ENCODE measurements at regions not wholly inside any gene's neighbourhood (a gene's known extent, or its start where the extent isn't known, plus 50 kb on each side); places are given as distances from the start of the nearest gene placed in this dataset.

GRCh38 chr18:51630706-51631105, 433.2 kb upstream of the MEX3C start:
- no peak for TF ChIP-seq CTCF (IDR thresholded peaks at IDR 0.05)
- TF ChIP-seq POLR2A (IDR thresholded peaks at IDR 0.05): no peak

Measured in body of pancreas (tissue), 4 donors.